MG63 (cell line): ENCODE measurements at regions not wholly inside any gene's neighbourhood (a gene's known extent, or its start where the extent isn't known, plus 50 kb on each side); places are given as distances from the start of the nearest gene placed in this dataset.
"Not testable (repeated sequence)": the region's sequence is repeated elsewhere in the genome, so short reads cannot be mapped to it uniquely, and the experiment has no call there.

Experiments used
- DNase-seq: peaks from one replicate; pipeline ENCODE4 v3.0.0-alpha.2; 2020
- H3K27me3 ChIP-seq: fragments of 250-450 bp; sonication (Bioruptor Pico); 2 replicates; pipeline ENCODE4 v1.5.1; 2020; ENCODE audit warnings: mild to moderate bottlenecking, moderate library complexity
- H3K36me3 ChIP-seq: fragments of 250-450 bp; sonication (Bioruptor Pico); 2 replicates; pipeline ENCODE4 v1.5.1; 2020; ENCODE audit warnings: mild to moderate bottlenecking, moderate library complexity
- H3K4me3 ChIP-seq: fragments of 250-450 bp; sonication (Bioruptor Pico); 2 replicates; pipeline ENCODE4 v1.5.1; 2020; ENCODE audit warnings: mild to moderate bottlenecking, moderate library complexity
- H3K9me3 ChIP-seq: fragments of 250-450 bp; sonication (Bioruptor Pico); 2 replicates; pipeline ENCODE4 v1.5.1; 2020; ENCODE audit warnings: mild to moderate bottlenecking, moderate library complexity

GRCh38 chr9:71282116-71282515 lies 160.7 kb upstream of the TRPM3 start:
- not testable (repeated sequence) for H3K4me3 ChIP-seq, H3K36me3 ChIP-seq, H3K9me3 ChIP-seq, DNase-seq, H3K27me3 ChIP-seq

DNA sequence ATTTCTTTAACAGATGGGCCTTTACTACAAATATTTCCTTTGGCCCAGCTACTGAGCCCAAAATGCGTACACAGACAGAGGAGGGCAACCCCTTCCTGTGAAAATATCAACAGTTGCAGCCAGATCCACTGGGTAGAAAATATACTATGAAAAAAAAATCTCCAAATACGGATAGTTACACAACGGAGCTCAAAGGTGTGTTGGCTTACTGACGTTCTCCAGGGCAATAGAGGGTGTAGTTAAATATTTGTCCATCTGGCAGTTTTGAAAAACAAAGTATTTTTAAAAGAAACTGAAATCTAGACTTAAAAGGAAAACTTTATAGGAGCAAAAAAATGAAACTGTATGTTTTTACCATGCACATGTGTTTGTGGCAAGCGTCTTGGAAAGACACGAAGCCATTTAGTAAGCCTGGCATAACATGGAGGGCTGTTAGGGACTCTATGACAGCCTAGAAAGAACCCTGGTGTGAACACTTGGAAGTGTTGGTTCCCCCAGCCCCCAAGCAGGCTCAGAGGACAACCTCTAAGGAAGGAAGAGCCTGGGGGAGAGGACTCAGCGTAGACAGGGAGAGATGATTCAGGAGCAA lies 157.8 kb upstream of the TRPM3 start:
- no peaks in the 10 kb centered on the region for H3K9me3 ChIP-seq

DNA sequence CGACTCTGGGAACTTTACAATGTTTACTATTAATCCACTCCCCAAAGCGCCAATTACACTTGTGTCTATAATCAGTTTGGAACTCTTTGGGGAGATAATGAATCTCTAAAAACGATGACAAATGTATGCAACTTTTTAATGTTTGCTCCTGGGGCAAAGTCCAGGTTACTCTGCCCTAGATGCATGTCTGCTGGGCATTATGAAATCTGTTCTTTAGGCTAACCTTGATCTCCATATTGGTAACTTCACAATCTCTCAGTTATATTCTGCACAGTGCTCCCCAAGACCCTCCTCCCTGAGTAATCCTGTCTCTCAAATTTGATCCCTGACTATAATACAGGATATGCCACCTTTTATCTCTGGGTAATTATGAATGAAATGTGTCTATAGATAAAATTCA lies 152.2 kb upstream of the TRPM3 start:
- no peaks in the 10 kb centered on the region for H3K27me3 ChIP-seq

More for the DNA sequence above, 157.8 kb upstream of the TRPM3 start:
- H3K36me3 ChIP-seq: no peaks in the 10 kb centered on the region
- no peaks in the 10 kb centered on the region for H3K27me3 ChIP-seq
- no peak overlapping the region for H3K4me3 ChIP-seq
- no peak for DNase-seq

GRCh38 chr9:71271602-71272001 lies 150.2 kb upstream of the TRPM3 start:
- no peak for DNase-seq
- no peaks in the 10 kb centered on the region for H3K27me3 ChIP-seq
- no peaks in the 10 kb centered on the region for H3K9me3 ChIP-seq
- H3K4me3 ChIP-seq: no peak overlapping the region
- no peaks in the 10 kb centered on the region for H3K36me3 ChIP-seq

More for the DNA sequence above, 152.2 kb upstream of the TRPM3 start:
- Histone ChIP-seq H3K9me3 (no peaks in the 10 kb centered on the region), H3K4me3 (no peak overlapping the region), H3K36me3 (no peaks in the 10 kb centered on the region)
- DNase-seq: no peak

GRCh38 chr9:71270554-71270953 lies 149.1 kb upstream of the TRPM3 start:
- no peaks in the 10 kb centered on the region for H3K9me3 ChIP-seq
- no peaks in the 10 kb centered on the region for H3K36me3 ChIP-seq
- H3K4me3 ChIP-seq: no peak overlapping the region
- no peaks in the 10 kb centered on the region for H3K27me3 ChIP-seq
- no peak for DNase-seq

DNA sequence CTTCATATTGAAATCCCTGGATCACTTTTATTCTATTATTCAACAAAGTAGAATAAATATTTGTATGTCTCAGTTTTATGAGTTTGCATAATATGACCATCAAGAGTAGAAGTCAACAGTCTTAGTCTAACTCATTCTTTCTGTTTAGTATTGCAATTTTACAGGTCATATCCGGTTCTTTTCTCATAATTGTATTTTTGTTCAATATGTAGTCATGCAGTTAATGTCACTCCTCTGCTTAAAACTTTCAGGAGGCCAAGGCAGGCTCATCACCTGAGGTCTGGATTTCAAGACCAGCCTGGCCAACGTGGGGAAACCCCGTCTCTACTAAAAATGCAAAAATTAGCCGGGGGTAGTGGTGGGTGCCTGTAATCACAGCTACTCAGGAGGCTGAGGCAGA lies 148.4 kb upstream of the TRPM3 start:
- Histone ChIP-seq H3K9me3 (no peaks in the 10 kb centered on the region), H3K4me3 (no peak overlapping the region), H3K36me3 (no peaks in the 10 kb centered on the region), H3K27me3 (no peaks in the 10 kb centered on the region)
- DNase-seq: no peak

DNA sequence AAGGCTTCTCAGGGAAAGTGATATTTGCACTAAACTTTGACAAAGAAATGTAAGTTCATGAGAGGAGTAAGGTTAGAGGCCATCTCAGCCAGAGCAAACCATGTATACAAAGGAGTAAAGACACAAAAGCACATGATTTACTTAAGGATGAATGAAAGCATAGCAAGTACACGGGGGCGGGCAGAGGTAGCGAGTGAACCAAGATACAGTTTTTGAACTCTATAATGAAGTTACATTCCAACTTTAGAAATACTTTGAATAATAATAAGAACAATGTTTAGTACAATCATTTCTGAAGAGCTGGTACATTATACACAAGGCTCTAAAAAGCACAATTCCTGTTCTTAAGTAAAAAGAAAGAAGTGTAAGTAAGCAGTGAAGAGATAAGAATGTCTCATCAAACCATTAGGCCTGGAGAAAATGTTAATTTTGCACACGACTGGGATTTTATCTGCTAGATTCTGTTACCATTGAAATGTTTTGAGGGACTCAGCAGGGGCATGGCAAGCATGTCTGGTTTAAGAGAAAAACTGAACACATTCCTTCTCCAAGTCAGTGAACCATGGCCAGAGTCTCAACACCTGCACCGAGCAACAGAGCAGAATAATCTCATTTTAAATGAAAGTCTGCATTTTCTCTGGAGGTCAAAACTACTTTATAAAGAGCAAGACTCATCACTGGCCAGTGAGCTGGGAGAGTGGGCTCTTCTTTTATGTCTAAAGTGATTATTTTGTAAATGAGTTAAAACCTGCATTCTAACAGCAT lies 147.6 kb upstream of the TRPM3 start:
- H3K9me3 ChIP-seq: no peaks in the 10 kb centered on the region
- no peak for DNase-seq
- no peaks in the 10 kb centered on the region for H3K36me3 ChIP-seq
- H3K27me3 ChIP-seq: no peaks in the 10 kb centered on the region
- H3K4me3 ChIP-seq: no peak overlapping the region

DNA sequence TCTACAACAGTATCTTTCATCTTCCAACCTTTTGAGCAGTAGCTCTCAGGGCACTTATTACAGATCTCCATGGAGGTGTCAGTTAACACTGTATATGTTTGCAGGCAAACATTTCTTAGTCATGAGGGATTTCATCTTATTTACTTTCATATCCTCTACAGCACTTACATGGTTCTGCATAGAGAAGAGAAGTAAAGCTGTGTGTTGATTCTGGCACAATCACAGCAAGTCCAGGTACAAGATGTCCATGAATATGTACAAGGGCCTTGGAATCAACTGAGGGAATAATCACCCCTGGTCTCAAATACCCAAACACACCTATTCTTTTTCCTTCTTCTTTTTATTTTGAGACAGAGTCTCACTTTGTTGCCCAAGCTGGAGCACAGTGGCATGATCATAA lies 142.0 kb upstream of the TRPM3 start:
- Histone ChIP-seq H3K9me3 (no peaks in the 10 kb centered on the region), H3K27me3 (no peaks in the 10 kb centered on the region), H3K36me3 (no peaks in the 10 kb centered on the region), H3K4me3 (no peak overlapping the region)
- DNase-seq: no peak

DNA sequence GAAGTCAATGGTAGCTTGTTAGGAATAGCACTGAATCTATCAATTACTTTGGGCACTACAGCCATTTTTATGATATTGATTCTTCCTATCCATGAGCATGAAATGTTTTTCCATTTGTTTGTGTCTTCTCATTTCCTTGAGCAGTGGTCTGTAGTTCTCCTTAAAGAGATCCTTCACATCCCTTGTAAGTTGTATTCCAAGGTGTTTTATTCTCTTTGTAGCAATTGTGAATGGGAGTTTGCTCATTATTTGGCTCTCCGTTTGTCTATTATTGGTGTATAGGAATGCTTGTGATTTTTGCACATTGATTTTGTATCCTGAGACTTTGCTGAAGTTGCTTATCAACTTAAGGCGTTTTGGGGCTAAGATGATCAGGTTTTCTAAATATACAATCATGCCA lies 139.0 kb upstream of the TRPM3 start:
- not testable (repeated sequence) for H3K4me3 ChIP-seq, H3K36me3 ChIP-seq, H3K9me3 ChIP-seq, DNase-seq, H3K27me3 ChIP-seq

DNA sequence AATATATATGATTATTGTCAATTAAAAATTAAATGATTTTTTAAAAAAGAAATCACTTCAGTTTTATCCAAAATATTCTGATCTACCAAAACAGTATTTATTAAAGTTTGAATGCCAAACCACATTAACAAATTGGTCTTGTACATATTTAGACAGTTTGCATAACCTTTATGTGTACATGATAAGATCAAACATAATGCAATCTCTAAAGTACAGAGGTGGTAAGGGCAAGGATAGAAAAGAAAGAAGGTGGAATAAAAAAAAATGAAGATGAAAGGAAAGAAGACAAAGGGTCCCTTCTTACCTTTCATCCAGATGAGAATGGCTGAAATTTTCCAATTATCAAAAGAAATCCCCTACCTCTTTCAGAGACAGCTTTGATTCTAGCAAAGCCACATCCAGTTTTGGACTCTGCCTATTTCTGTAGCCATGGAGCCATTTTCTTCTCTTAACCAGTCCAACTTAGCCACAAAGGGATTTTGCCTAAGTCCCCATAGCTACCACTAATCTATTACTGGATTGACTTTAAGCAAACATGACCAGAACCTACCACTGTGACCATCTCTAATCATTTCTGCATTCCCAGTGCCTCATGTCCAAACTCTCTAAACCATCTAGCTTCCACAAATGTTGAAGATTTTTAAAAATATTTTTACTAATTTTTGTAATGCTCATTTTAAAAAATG lies 133.3 kb upstream of the TRPM3 start:
- no peaks in the 10 kb centered on the region for H3K9me3 ChIP-seq
- DNase-seq: no peak
- no peak overlapping the region for H3K4me3 ChIP-seq
- H3K27me3 ChIP-seq: no peaks in the 10 kb centered on the region
- H3K36me3 ChIP-seq: no peaks in the 10 kb centered on the region

GRCh38 chr9:71253011-71253410 lies 131.6 kb upstream of the TRPM3 start:
- no peaks in the 10 kb centered on the region for H3K9me3 ChIP-seq
- H3K36me3 ChIP-seq: no peaks in the 10 kb centered on the region
- H3K27me3 ChIP-seq: no peaks in the 10 kb centered on the region
- no peak for DNase-seq
- H3K4me3 ChIP-seq: no peak overlapping the region

DNA sequence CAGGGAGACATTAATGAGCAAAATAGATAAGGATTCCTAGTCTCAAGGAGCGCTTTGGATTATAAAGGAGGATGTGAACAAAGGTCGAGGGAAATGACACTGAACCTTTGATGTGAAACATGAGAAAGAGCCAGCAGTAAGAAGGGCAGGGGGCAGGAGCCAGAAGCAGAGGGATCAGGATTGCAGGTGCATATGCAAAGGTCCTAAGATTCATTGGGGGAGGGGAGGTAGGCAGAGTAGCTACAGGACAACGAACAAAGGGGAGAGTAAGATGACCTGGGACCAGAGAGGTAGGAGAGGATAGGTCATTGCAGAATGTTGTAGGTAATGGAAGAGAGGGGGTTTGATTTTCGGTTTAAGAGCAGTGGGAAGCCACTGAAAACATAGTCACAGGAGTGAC lies 129.2 kb upstream of the TRPM3 start:
- no peaks in the 10 kb centered on the region for H3K27me3 ChIP-seq
- no peaks in the 10 kb centered on the region for H3K9me3 ChIP-seq
- DNase-seq: no peak
- no peaks in the 10 kb centered on the region for H3K36me3 ChIP-seq
- H3K4me3 ChIP-seq: no peak overlapping the region

DNA sequence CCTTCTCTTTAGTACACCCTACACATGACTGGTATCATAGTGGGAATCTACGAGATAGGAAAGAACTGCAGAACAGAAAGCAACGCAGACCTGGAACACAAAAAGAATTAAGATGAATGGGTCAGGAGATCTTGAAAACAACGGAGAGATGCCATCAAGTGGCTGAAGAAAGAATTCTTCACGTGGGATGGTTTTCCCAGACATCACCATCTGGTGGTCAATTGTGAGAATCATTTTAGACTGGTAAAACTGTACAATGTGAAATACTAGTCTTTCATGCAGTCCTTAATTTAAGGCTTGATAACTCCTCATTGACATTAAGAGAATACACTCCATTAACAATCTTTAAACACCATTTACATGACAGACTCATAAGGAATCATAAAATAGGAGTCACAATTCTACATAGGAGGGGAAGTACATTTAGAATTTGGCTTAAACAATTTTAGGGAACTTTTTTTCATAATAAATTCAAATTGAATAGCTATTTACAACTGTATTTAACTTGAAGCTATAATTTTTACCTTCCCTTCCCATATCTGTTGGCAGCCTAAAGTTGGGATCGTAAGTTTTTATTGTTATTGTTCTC lies 128.4 kb upstream of the TRPM3 start:
- H3K9me3 ChIP-seq: no peaks in the 10 kb centered on the region
- H3K36me3 ChIP-seq: no peaks in the 10 kb centered on the region
- H3K4me3 ChIP-seq: no peak overlapping the region
- no peak for DNase-seq
- no peaks in the 10 kb centered on the region for H3K27me3 ChIP-seq

- no peaks in the 10 kb centered on the region for H3K27me3 ChIP-seq
- H3K36me3 ChIP-seq: no peaks in the 10 kb centered on the region
- H3K4me3 ChIP-seq: no peak overlapping the region
- H3K9me3 ChIP-seq: no peaks in the 10 kb centered on the region
- no peak for DNase-seq
Measured at GRCh38 chr9:71245651-71246050, 124.2 kb upstream of the TRPM3 start.

- H3K4me3 ChIP-seq: no peak overlapping the region
- DNase-seq: no peak
- H3K27me3 ChIP-seq: no peaks in the 10 kb centered on the region
- no peaks in the 10 kb centered on the region for H3K36me3 ChIP-seq
- no peaks in the 10 kb centered on the region for H3K9me3 ChIP-seq
Measured at GRCh38 chr9:71243951-71244350, 122.5 kb upstream of the TRPM3 start.

DNA sequence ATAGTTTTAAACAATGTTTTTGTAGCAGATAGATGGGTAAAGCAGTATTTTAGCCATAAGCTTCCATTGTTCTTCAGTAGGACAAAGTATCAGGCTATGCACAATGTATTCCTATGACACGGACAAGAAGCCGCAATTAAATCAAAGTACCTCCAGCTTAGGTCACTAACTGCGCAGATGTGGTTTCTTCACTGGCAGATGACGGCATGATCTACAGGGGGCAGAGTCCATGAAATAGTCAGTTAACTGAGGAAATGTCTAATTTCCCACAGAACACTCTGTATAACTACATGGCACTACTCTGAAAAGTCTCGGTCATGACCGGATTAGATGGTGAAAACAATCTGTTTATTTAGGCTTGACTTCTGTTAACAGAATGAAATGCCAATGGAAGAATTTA lies 120.7 kb upstream of the TRPM3 start:
- H3K27me3 ChIP-seq: no peaks in the 10 kb centered on the region
- no peaks in the 10 kb centered on the region for H3K36me3 ChIP-seq
- no peak for DNase-seq
- H3K9me3 ChIP-seq: no peaks in the 10 kb centered on the region
- H3K4me3 ChIP-seq: no peak overlapping the region

DNA sequence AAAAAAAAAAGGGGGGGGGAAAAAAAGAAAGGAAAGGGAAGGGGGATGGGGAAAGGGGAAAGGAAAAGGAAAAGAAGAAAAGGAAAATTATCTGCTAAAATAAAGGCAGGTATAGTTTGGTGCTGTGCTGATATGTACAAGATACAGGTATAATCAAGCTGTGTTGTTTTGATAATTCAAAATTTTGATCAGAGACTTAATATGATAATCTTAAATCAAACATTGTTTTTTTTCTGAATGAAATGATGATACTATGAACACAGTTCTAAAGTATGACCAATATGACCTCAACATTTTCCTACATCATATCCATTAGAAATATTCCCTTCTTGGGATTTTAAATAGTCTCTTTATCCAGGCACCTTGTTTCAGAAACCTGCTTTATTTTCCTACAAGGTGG lies 115.6 kb upstream of the TRPM3 start:
- DNase-seq: no peak
- Histone ChIP-seq H3K36me3 (no peaks in the 10 kb centered on the region), H3K4me3 (no peak overlapping the region), H3K9me3 (no peaks in the 10 kb centered on the region), H3K27me3 (no peaks in the 10 kb centered on the region)
